ENCODE measurements at regions not wholly inside any gene's neighbourhood (a gene's known extent, or its start where the extent isn't known, plus 50 kb on each side); places are given as distances from the start of the nearest gene placed in this dataset.
"Not testable (repeated sequence)": the region's sequence is repeated elsewhere in the genome, so short reads cannot be mapped to it uniquely, and the experiment has no call there.

DNA sequence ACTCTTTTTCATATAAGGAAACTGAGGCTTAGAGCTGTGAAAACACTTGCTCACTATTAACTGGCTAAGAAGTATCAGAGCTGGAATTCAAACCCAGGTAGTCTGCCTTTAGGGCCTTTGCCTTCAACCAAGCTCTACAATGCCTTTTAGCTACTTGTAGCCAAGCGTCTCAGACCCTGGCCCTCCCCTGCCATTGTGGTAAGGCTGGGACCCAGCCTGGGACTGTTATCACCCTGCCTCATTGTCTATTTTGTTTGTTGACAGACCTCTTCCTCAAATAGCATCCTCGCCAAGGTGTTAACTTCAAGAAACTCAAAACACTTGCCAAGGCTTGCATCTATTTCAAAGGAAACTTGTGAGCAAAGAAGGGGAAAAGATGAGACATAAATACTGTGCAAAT lies 76.7 kb upstream of the CD28 start:
- intact Hi-C loops (cut with micrococcal nuclease), result no loop called here

- intact Hi-C loops (cut with micrococcal nuclease), result no loop called here
These were observed 75.2 kb upstream of the CD28 start for GRCh38 chr2:203631068-203631757.

GRCh38 chr2:203636588-203637470 lies 69.6 kb upstream of the CD28 start:
- intact Hi-C loops (cut with micrococcal nuclease), result no loop called here

DNA sequence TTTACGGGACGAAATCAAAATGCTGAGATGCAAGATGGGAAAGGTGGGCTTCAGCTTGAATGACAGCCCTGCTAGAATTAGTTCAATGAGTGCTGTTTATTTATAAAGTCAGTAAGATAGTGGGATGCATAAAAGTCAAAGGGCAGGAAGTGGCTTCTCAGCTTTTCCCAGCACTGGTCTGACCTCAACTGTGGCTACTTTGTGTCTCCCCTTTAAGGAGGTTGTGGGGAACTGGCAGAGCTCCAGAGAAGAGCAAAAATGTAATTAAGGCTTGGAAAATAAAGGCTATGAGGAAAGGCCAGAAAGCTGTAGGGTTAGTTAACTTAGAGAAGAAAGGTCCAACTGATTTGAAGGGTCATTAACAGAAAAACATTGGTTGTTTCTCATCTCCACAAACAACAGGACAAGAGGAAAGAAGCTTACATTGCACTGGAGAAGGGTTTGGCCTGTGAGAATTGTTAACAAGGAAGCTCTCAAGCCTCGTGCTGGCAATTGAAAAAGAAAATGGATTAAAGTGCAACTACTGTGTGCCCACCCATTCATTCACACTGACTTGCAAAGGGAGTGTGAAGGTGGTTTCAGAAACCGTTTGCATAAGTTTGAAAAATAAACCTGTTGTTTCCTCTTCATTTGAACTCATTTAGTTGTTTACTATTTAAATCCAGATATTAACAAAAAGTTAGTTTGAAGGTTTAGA lies 68.8 kb upstream of the CD28 start:
- intact Hi-C loops (cut with micrococcal nuclease), result no loop called here

DNA sequence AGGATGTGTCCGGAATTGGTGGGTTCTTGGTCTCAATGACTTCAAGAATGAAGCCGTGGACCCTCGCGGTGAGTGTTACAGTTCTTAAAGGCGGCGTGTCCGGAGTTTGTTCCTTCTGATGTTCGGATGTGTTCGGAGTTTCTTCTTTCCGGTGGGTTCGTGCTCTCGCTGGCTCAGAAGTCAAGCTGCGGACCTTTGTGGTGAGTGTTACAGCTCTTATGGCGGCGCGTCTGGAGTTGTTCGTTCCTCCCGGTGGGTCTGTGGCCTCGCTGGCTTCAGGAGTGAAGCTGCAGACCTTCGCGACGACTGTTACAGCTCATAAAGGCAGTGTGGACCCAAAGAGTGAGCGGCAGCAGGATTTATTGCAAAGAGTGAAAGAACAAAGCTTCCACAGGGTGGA lies 64.6 kb upstream of the CD28 start:
- intact Hi-C loops (cut with micrococcal nuclease), result not testable (repeated sequence)

DNA sequence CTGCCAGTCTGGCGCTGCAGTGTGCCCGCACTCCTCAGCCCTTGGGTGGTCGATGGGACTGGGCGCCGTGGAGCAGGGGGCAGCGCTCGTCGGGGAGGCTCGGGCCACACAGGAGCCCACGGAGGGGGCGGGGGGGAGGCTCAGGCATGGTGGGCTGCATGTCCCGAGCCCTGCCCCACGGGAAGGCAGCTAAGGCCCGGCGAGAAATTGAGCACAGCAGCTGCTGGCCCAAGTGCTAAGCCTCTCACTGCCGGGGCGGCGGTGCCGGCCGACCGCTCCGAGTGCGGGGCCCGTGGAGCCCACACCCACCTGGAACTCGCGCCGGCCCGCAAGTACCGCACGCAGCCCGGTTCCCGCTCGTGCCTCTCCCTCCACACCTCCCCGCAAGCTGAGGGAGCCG lies 63.6 kb upstream of the CD28 start:
- intact Hi-C loops (cut with micrococcal nuclease), result not testable (repeated sequence)

- intact Hi-C loops (cut with micrococcal nuclease), result no loop called here
These were observed 60.6 kb upstream of the CD28 start for GRCh38 chr2:203645831-203646230.

DNA sequence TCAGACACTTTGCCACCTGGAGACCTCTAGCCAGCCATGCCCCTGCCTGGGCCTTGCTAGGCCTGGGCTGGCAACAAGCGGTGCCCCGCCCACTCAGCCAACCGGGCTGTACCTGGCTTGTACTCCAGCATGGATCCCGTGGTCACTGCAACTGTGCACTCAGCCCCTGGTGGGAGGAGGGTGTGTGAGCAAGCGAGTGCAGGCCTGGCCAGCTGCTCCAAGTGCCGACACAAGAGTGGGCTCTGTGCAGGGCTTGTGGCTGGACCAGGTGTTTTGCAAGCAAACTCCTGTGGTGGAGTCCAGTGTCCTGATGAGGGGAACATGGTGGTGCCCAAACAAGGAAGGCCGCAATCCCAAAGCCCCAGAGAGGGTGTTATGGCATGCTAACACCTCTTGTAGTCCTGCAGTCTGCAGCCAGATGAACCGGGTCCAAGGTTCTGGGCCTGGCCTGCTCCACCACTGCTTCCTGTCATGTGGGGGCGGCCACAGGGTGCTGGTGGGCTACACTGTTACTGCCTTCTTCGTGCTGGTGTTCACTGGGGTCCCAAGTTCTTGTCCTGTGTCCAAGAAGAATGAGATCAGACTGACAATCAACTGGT lies 60.1 kb upstream of the CD28 start:
- intact Hi-C loops (cut with micrococcal nuclease), result no loop called here

- intact Hi-C loops (cut with micrococcal nuclease), result no loop called here
These were observed 59.5 kb upstream of the CD28 start for GRCh38 chr2:203646961-203647360.

GRCh38 chr2:203647579-203647978 lies 58.9 kb upstream of the CD28 start:
- intact Hi-C loops (cut with micrococcal nuclease), result no loop called here

- intact Hi-C loops (cut with micrococcal nuclease), result no loop called here
These were observed 58.2 kb upstream of the CD28 start for GRCh38 chr2:203648273-203648672.

DNA sequence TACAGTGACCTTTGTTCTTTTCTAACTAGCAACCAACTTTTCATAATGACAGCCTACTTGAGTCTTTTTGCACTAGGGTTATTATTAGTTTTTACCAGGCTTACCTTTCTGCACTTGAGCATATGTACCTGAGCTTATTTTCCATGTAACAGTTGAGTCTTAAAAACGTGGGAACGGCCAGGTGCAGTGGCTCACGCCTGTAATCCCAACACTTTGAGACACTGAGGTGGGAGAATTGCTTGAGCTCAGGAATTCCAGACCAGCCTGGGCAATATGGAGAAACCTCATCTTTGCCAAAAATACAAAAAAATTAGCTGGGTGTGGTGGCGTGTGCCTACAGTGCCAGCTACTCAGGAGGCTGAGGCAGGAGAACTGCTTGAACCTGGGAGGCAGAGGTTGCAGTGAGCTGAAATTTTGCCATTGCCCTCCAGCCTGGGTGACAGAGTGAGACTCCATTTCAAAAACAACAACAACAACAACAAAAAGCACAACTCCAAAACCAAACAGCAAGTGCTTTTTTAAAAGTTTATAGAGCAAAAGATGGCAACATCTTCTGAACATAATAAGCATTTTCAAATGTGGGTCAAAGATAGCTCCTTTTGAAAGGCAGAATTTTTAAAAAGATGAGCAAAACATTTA lies 57.1 kb upstream of the CD28 start:
- intact Hi-C loops (cut with micrococcal nuclease), result no loop called here

GRCh38 chr2:203650860-203651613 lies 55.4 kb upstream of the CD28 start:
- intact Hi-C loops (cut with micrococcal nuclease), result loop anchor here (1.0 to 5.0 kb wide), 8 partner anchors 74 to 1079 kb away; no protein-coding TSS in a partner anchor

DNA sequence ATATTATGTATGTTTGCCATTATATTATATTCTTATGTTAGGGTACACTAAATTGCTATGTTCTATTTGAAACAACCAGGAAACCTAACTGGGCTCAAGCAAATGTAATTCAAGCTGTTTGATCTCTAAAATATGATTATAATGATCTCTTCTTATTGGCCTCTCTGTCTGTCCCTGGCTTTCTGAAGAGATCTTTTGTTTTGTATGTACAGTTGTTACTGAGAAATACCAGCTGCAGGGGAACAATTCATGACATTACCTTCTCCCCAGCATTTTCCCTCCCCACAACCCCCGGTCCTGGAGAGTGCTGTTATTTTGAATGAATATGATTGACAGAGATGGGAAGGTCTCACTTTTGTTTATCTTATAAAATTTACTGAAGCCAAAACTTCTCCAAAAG lies 54.8 kb upstream of the CD28 start:
- intact Hi-C loops (cut with micrococcal nuclease), result loop anchor here (1.0 to 5.0 kb wide), 8 partner anchors 74 to 1079 kb away; no protein-coding TSS in a partner anchor

DNA sequence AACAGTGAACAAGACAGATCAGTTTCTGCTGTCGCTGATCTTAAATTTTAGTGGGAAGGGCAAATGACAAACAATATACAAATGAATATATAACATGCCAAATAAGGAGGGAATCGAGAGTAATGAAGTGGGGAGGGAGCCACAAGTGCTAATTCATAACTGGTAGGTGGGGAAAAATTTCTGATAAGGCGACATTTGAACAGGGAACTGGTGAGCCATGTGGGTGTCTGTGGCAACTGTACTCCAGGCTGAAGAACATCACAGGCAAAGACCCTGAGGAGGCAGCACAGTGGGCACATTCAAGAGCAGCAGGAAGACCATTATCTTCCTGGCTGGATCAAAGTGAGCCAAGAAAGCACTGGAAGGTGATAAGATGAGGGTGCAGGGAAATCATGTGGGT lies 51.6 kb upstream of the CD28 start:
- intact Hi-C loops (cut with micrococcal nuclease), result loop anchor here (5.0 kb wide), 4 partner anchors 78 to 1083 kb away; no protein-coding TSS in a partner anchor

GRCh38 chr2:203656522-203657287 lies 49.7 kb upstream of the CD28 start:
- intact Hi-C loops (cut with micrococcal nuclease), result no loop called here
